Liver (tissue), 3 donors: ENCODE measurements at regions not wholly inside any gene's neighbourhood (a gene's known extent, or its start where the extent isn't known, plus 50 kb on each side); places are given as distances from the start of the nearest gene placed in this dataset.

Experiments used
- ATF3 ChIP-seq: IDR thresholded peaks from 2 replicates; pipeline ENCODE4 v1.6.1; 2016; ENCODE audit warnings: antibody characterized with exemption
- CTCF ChIP-seq: fragments of 150-350 bp; IDR thresholded peaks from 2 replicates; pipeline ENCODE4 v1.5.1; 2017; ENCODE audit warnings: improper control_type of control experiment, low read depth, low read length; ENCODE audit not compliant: missing input control
- FOXA1 ChIP-seq: IDR thresholded peaks from 2 replicates; pipeline ENCODE4 v1.6.1; 2016; ENCODE audit warnings: antibody characterized with exemption
- JUND ChIP-seq, 2 donors: IDR thresholded peaks; 2 replicates each; pipeline ENCODE4 v1.6.1; 2016; ENCODE audit warnings: antibody characterized with exemption in 2 of 2
- MAX ChIP-seq: IDR thresholded peaks from 2 replicates; pipeline ENCODE4 v1.6.1; 2016; ENCODE audit warnings: antibody characterized with exemption
- NR2F2 ChIP-seq: IDR thresholded peaks from 2 replicates; pipeline ENCODE4 v1.6.1; 2016; ENCODE audit warnings: antibody characterized with exemption
- RAD21 ChIP-seq, 2 donors: IDR thresholded peaks; 2 replicates each; pipeline ENCODE4 v1.6.1; 2016; ENCODE audit warnings: antibody characterized with exemption in 2 of 2, mild to moderate bottlenecking in 2 of 2
- REST ChIP-seq: IDR thresholded peaks from 2 replicates; pipeline ENCODE4 v1.6.1; 2016; ENCODE audit warnings: antibody characterized with exemption, mild to moderate bottlenecking
- TAF1 ChIP-seq: conservative IDR thresholded peaks from 2 replicates; pipeline ENCODE4 v1.6.1; 2016; ENCODE audit warnings: antibody characterized with exemption, mild to moderate bottlenecking
- YY1 ChIP-seq: IDR thresholded peaks from 2 replicates; pipeline ENCODE4 v1.6.1; 2016; ENCODE audit warnings: antibody characterized with exemption, mild to moderate bottlenecking
- ZBTB33 ChIP-seq: IDR thresholded peaks from 2 replicates; pipeline ENCODE4 v1.6.1; 2016; ENCODE audit warnings: antibody characterized with exemption
- donor health status: healthy.
- donor health status: healthy.

GRCh38 chr14:34157651-34158050 is 206.8 kb upstream of the EGLN3 start:
- TF ChIP-seq CTCF (no peak), RAD21 (IDR thresholded peaks at IDR 0.05) (no peak), TAF1 (no peak), ATF3 (no peak), MAX (no peak), JUND (IDR thresholded peaks at IDR 0.05) (no peak), ZBTB33 (no peak), FOXA1 (no peak), REST (no peak), YY1 (no peak), NR2F2 (no peak)
